NCI-H524 treated with DMSO at 0.1 percent for 48 hours (cell line): ENCODE measurements at regions not wholly inside any gene's neighbourhood (a gene's known extent, or its start where the extent isn't known, plus 50 kb on each side); places are given as distances from the start of the nearest gene placed in this dataset.
A peak's percentile ranks its signal among the peaks of the same experiment; 100 is the strongest.

ENCODE experiments used
- DNase-seq: peaks from one replicate; lab custom pipeline; 2025; lab: John Stamatoyannopoulos, UW

GRCh38 chr11:113634940-113635575 is 71.0 kb downstream of the TMPRSS5 start:
- DNase-seq, result peak; percentile 44

GRCh38 chr11:113632981-113633380 is 73.1 kb downstream of the TMPRSS5 start:
- no peak for DNase-seq

- no peak for DNase-seq
These were observed 76.5 kb downstream of the TMPRSS5 start for GRCh38 chr11:113629562-113629961.

GRCh38 chr11:113628912-113629311 is 77.2 kb downstream of the TMPRSS5 start:
- no peak for DNase-seq

- no peak for DNase-seq
These were observed 78.2 kb downstream of the TMPRSS5 start for GRCh38 chr11:113627946-113628345.

- no peak for DNase-seq
These were observed 78.8 kb downstream of the TMPRSS5 start for GRCh38 chr11:113627297-113627696.

- DNase-seq, result no peak
These were observed 79.4 kb downstream of the TMPRSS5 start for GRCh38 chr11:113626736-113627135.

- no peak for DNase-seq
These were observed 83.0 kb downstream of the TMPRSS5 start for GRCh38 chr11:113623114-113623513.

GRCh38 chr11:113618360-113618759 is 87.7 kb downstream of the TMPRSS5 start:
- no peak for DNase-seq

- no peak for DNase-seq
These were observed 90.3 kb downstream of the TMPRSS5 start for GRCh38 chr11:113615773-113616172.

GRCh38 chr11:113615098-113615497 is 91.0 kb downstream of the TMPRSS5 start:
- DNase-seq, result no peak

- no peak for DNase-seq
These were observed 92.0 kb downstream of the TMPRSS5 start for GRCh38 chr11:113614097-113614496.

- DNase-seq, result no peak
These were observed 92.5 kb downstream of the TMPRSS5 start for GRCh38 chr11:113613619-113614018.

- DNase-seq, result no peak
These were observed 101.9 kb downstream of the TMPRSS5 start for GRCh38 chr11:113604186-113604585.

GRCh38 chr11:113603277-113604059 is 102.6 kb downstream of the TMPRSS5 start:
- no peak for DNase-seq

GRCh38 chr11:113602483-113602882 is 103.6 kb downstream of the TMPRSS5 start:
- no peak for DNase-seq

- no peak for DNase-seq
These were observed 109.5 kb downstream of the TMPRSS5 start for GRCh38 chr11:113596658-113597057.

- no peak for DNase-seq
These were observed 110.1 kb downstream of the TMPRSS5 start for GRCh38 chr11:113595810-113596594.

GRCh38 chr11:113593698-113594308 is 112.3 kb downstream of the TMPRSS5 start:
- no peak for DNase-seq

- peak; percentile 36 for DNase-seq
These were observed 115.0 kb downstream of the TMPRSS5 start for GRCh38 chr11:113591117-113591516.

GRCh38 chr11:113587308-113587739 is 112.1 kb upstream of the DRD2 start:
- DNase-seq, result no peak

GRCh38 chr11:113584371-113584770 is 109.2 kb upstream of the DRD2 start:
- DNase-seq, result no peak
